ENCODE measurements at regions not wholly inside any gene's neighbourhood (a gene's known extent, or its start where the extent isn't known, plus 50 kb on each side); places are given as distances from the start of the nearest gene placed in this dataset.

DNA sequence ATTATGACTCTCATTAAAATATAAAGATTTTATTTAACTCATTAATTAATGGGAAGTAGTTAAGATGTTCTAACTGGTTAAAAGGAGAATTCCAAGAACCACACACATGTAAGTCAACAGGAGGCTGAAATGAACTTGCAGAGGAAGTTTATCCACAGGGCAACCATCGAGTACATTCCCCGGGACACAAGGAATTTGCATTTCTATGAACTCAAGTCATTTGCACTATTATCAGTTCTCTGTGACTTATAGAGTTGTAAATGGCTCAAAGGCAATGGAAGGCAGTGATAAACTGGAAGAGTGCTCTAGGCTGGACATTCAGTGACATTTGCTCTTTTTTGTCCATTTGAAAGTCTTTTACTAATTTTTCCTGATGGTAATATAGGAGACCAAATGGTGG, 97.4 kb downstream of the SNX5 start (continued):
- TF ChIP-seq, protein P1, sequence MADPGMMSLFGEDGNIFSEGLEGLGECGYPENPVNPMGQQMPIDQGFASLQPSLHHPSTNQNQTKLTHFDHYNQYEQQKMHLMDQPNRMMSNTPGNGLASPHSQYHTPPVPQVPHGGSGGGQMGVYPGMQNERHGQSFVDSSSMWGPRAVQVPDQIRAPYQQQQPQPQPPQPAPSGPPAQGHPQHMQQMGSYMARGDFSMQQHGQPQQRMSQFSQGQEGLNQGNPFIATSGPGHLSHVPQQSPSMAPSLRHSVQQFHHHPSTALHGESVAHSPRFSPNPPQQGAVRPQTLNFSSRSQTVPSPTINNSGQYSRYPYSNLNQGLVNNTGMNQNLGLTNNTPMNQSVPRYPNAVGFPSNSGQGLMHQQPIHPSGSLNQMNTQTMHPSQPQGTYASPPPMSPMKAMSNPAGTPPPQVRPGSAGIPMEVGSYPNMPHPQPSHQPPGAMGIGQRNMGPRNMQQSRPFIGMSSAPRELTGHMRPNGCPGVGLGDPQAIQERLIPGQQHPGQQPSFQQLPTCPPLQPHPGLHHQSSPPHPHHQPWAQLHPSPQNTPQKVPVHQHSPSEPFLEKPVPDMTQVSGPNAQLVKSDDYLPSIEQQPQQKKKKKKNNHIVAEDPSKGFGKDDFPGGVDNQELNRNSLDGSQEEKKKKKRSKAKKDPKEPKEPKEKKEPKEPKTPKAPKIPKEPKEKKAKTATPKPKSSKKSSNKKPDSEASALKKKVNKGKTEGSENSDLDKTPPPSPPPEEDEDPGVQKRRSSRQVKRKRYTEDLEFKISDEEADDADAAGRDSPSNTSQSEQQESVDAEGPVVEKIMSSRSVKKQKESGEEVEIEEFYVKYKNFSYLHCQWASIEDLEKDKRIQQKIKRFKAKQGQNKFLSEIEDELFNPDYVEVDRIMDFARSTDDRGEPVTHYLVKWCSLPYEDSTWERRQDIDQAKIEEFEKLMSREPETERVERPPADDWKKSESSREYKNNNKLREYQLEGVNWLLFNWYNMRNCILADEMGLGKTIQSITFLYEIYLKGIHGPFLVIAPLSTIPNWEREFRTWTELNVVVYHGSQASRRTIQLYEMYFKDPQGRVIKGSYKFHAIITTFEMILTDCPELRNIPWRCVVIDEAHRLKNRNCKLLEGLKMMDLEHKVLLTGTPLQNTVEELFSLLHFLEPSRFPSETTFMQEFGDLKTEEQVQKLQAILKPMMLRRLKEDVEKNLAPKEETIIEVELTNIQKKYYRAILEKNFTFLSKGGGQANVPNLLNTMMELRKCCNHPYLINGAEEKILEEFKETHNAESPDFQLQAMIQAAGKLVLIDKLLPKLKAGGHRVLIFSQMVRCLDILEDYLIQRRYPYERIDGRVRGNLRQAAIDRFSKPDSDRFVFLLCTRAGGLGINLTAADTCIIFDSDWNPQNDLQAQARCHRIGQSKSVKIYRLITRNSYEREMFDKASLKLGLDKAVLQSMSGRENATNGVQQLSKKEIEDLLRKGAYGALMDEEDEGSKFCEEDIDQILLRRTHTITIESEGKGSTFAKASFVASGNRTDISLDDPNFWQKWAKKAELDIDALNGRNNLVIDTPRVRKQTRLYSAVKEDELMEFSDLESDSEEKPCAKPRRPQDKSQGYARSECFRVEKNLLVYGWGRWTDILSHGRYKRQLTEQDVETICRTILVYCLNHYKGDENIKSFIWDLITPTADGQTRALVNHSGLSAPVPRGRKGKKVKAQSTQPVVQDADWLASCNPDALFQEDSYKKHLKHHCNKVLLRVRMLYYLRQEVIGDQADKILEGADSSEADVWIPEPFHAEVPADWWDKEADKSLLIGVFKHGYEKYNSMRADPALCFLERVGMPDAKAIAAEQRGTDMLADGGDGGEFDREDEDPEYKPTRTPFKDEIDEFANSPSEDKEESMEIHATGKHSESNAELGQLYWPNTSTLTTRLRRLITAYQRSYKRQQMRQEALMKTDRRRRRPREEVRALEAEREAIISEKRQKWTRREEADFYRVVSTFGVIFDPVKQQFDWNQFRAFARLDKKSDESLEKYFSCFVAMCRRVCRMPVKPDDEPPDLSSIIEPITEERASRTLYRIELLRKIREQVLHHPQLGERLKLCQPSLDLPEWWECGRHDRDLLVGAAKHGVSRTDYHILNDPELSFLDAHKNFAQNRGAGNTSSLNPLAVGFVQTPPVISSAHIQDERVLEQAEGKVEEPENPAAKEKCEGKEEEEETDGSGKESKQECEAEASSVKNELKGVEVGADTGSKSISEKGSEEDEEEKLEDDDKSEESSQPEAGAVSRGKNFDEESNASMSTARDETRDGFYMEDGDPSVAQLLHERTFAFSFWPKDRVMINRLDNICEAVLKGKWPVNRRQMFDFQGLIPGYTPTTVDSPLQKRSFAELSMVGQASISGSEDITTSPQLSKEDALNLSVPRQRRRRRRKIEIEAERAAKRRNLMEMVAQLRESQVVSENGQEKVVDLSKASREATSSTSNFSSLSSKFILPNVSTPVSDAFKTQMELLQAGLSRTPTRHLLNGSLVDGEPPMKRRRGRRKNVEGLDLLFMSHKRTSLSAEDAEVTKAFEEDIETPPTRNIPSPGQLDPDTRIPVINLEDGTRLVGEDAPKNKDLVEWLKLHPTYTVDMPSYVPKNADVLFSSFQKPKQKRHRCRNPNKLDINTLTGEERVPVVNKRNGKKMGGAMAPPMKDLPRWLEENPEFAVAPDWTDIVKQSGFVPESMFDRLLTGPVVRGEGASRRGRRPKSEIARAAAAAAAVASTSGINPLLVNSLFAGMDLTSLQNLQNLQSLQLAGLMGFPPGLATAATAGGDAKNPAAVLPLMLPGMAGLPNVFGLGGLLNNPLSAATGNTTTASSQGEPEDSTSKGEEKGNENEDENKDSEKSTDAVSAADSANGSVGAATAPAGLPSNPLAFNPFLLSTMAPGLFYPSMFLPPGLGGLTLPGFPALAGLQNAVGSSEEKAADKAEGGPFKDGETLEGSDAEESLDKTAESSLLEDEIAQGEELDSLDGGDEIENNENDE (IDR thresholded peaks at IDR 0.05; ENCODE audit: insufficient replicate concordance, low read length), result peak; percentile 32
- TF ChIP-seq HDAC2 (IDR thresholded peaks at IDR 0.05; ENCODE audit: borderline replicate concordance in 1 of 2, low read depth in 2 of 2, low read length in 2 of 2), result no peak
- TF ChIP-seq TEAD4 (IDR thresholded peaks at IDR 0.05; ENCODE audit: low read depth, low read length), result peak; percentile 72
- TF ChIP-seq NANOG (IDR thresholded peaks at IDR 0.05; ENCODE audit: insufficient read depth, low read depth, low read length, poor library complexity, severe bottlenecking), result peak; percentile 10
- no peak for TF ChIP-seq EZH2 (IDR thresholded peaks at IDR 0.05; ENCODE audit: low read depth, low read length, severe bottlenecking)
- TF ChIP-seq SP1 (IDR thresholded peaks at IDR 0.05; ENCODE audit: low read depth, low read length), result 0 out of 2 replicates have a peak, but pooled peaks have one; percentile 18

Data from H1 (cell line).